IPS DF 19.7 (cell line): ENCODE measurements at regions not wholly inside any gene's neighbourhood (a gene's known extent, or its start where the extent isn't known, plus 50 kb on each side); places are given as distances from the start of the nearest gene placed in this dataset.
"Not testable (repeated sequence)": the region's sequence is repeated elsewhere in the genome, so short reads cannot be mapped to it uniquely, and the experiment has no call there.

Experiments used
- DNase-seq: peaks from one replicate; pipeline ENCODE4 v3.0.0-alpha.2; 2013; ENCODE audit warnings: low read depth, low spot score

DNA sequence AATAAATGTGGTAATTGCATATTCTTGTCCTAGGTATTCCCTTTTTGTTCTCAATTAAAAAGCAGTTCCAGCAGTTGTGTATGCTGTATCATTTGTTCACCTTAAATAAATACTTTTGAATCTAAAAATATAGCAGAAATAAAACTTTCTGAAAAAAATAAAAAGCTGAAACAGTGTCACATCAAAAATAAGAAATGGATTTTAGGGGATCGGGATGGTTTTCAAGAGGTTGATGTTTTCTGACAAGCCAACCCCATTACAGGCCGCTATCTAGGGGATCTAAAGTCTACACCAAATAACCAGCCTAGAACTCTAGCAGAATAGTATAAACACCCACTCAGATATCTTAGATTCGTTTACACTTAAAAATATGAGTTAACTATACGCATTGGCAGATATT lies 95.4 kb upstream of the MAML3 start:
- DNase-seq = no peak

DNA sequence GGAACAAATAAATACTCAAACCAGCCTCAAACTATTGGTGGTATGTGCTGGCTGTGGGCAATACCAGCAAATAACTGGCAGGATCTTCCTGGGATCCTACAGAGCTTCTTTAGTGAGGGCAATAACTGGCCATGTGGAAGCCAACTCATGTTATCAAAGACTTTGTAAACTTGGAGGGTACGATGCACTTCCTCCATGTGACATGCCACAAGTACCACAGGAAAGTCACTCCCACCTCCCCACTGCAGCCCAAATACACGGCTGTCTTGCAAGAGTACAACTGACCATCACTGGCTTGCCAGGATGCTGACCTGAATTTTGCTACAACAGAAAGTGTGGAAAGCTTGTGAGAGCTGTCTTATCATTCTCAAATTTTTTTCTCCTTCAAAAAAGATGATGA lies 93.3 kb upstream of the MAML3 start:
- no peak for DNase-seq

DNA sequence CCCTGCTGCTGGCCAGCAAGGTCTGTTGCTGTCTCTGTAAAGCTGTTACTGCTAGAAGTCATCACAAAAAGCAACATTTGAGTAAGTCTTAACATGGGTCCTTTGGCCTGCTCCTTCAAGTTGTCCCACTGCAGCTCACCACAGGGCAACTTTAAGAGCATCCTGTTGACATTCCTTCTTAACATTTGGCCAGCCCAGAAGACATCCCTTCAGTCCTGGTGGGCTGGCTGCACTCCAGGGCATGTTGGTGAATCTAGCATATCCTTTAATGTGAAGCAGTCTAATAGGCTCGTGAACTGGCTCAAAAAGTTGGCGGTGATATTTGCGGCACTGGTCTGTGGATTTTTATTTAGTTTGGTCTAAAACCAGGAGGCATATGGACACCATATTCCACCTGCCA lies 92.2 kb upstream of the MAML3 start:
- DNase-seq = no peak

DNA sequence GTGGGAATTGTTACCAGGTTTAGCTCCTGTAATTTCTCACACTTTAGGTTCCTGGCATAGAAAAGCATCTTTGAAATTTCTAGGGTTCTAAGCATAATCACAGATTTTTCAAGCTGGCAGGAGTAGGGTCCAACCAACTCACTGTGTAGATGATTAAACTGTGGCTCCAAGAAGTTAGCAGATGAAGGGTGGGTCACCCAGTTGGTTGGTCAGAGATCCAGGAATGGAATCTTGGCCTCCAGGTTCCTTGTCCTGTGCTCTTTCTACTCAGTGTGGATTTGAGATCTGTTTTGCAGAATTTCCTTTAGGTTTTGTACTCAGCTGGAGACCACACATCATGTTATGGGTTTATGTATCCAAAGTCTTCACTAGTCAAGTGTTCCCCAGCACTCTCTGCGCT lies 90.3 kb upstream of the MAML3 start:
- no peak for DNase-seq

DNA sequence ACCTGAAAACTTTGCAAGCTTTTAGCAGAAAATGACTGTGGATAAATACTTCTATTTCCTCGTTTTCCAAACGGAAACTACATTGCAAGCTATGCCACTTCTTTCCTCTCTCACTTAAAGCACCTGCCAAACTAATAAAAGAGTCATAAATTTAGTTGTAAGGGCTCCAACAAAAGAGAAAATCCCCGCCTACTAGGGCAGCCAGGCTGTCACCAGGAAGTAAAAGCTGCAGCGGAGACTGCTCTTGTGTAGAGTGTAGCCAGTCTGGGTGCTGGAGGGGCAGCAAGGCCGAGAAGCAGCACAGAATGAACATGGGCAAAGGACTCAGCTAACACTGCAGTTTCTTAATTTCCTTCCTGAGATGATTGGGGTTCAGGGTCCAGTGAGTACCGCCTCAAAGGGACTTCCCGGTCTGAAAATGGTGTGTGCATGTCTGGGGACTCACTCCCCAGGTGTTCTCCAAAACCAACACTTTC lies 89.3 kb upstream of the MAML3 start:
- DNase-seq = no peak

DNA sequence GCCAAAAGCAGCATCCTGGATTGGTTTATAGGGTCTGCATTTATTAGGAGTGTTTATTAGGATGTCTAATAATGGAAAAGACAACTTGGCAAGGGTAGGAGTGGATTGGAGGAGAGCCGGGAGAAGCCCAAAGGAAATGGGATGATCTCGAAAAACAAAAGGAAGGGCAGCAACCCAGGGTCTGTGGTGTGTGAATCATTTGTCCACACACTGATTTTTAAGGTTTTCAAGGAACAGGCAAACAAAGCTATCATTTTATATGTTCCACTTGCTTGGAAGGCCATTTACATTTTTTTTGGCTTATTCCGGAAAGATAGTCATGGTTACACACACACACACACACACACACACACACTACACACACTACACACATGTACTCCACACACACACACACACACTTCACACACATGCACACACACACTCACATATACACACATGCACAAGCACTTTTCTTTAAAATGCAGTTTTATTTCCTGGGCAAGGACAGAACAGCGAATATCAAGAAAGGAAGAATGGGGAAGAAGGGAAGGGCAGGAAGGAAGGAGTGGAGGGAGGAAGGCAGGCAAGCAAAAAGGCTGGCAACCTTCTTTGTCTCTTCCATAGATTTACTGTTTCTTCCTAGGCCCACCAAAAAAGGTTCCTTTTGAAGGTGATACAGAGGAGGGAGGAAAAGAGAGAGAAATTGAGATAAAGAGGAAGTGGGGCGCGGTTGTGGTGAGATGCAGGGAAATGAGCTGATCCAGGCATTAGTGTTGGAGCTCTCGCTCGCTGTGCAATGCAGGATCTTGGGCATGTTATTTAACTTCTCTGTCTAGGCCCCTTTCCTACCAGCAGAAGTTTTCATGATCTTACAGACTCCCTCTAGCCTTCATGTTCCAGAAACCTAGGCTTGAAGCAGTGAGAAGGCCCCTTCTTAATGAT lies 88.6 kb upstream of the MAML3 start:
- DNase-seq = no peak

DNA sequence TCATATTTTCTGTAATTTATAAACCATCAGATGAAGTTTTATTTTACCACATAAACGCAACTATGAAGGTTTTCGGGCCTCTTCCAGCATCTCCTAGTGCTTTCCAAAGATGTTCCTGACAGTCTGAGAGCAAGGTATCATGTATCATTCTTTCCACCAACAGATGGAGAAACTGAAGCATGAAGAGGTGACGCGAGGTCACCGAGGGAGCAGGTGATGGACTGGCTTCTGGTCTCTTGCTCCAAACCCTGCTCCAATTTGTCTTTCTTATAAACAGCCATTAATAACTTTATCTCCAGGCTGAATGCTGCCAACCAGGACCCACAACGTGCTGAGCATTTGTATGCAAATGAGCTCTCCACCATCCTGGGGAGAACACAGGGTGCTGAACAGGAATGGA lies 86.3 kb upstream of the MAML3 start:
- no peak for DNase-seq

DNA sequence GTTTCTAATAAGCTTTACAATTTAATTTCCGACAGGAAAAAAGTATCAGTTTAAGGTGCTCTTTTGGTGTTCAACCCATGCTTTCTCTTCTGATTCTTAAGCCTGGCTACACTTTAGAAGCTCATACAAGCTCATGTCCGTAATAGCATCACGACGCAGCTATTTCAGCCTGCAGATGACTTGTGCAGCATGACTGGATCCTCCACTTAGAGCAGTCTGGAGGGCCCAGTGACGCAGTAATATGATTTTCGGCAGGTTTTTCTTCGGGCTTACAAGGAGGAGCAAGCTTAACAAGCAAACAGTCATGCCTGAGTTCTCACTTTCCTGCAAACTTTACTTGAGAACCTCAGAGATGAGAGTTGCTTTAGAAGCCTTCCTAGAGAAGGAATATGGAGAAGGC lies 85.3 kb upstream of the MAML3 start:
- DNase-seq = no peak

DNA sequence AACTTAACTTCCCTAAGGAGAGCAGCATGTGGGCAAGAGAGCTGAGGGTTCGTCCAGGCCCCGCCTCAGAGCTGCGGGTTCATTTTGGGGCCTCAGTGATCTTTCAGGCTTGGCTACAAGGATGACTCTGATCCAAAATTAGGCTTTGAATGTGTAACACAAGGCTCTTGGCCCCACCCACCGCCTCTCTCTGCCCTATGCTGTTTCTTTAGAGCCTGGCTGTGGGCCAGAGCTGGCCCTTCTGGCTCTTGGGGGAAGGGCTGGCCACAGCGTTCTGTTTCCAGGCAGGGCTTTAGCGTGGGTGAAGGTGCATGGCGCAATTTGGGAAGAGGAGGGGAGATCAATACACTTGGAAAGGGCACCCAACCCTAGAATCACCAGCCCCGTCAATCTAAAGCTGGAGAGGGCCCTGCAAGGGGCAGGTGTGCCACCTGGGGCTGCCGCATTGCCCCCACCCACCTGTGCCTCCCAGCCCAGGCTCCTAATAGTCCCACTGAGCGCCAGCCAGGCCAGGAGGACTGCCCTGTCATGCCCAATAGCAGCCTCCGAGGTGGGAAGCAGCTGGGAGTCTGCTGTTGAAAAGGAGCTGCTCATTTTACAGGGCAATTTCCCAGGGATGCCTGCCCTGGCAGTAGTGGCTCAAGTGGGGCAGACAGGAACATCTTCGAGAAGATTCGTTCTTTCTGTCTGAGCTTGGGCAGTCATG lies 84.5 kb upstream of the MAML3 start:
- no peak for DNase-seq

DNA sequence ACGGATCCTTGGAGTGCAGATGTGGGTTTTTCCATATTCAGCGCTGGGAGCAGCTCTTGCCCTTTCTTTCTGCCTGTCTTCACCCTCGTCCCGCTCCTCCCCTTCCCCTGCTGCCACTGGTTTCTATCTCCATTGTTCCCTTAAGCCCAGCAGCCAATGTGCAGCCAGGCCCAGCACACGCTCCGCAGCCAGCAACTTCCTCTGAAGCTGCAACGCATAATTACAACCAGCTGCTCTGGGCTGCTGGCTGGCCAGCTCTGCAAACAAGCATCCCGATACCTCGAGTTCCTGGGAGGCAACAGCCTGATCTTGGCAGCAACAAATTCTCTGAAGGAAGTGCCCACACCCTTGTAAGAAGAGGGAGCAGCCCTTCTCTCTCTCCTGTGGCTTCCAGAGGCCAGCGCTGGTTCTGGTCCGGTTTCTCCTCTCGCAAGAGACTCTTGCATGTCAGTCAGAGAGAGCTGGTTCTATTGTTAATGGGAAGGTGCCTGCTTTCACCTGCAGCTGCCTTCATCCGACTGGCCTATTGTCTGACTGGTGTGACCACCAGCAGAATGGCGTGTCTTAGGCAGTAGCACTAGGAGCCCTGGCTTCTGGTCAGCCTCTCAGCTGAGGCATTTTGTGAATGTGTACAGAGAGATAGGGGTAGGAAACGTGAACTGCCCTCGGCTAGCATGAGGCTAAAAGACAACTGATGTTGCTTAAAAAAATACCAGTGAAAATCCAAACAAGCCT lies 83.8 kb upstream of the MAML3 start:
- DNase-seq = peak; percentile 80

DNA sequence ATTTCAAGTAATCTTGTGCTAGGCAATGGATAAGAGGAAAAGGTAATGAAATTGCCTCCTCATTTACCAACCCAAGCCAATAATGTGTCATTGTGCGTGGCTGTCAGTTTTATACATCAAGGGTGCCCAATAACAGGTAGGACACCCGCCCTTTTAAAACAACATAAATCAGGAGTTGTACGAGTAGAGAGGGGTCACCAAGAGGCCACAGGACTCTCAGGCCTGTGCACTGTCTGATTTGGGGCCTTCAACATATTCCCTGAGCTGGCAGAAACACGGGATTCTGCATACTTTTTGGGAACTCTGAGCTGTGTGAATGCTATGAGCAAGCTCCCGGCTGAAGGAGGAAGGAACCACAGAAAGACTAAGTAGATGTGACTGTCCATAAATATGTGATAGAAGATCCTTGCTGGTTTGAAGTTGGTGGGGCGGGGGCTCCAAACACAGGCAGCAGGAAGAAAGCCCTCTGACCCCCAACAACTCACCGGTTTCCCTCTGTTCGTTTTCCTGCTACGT lies 82.7 kb upstream of the MAML3 start:
- no peak for DNase-seq

DNA sequence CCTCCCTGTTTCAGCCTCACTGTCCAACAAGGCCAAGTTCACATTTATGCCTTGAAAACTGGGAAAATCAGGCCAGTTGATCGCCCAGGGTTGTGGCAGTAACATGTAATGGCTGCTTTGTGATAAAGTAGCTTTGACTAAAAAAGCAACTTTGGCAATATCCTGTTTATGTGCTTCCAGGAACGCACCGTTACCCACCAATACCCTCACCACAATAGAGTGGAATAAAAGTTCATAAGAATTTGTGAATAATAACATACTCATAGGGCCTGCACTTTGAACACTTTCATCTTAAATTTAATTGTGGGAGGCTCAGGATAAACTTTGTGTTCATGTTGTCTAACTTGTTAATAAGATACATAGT lies 80.7 kb upstream of the MAML3 start:
- DNase-seq = no peak

DNA sequence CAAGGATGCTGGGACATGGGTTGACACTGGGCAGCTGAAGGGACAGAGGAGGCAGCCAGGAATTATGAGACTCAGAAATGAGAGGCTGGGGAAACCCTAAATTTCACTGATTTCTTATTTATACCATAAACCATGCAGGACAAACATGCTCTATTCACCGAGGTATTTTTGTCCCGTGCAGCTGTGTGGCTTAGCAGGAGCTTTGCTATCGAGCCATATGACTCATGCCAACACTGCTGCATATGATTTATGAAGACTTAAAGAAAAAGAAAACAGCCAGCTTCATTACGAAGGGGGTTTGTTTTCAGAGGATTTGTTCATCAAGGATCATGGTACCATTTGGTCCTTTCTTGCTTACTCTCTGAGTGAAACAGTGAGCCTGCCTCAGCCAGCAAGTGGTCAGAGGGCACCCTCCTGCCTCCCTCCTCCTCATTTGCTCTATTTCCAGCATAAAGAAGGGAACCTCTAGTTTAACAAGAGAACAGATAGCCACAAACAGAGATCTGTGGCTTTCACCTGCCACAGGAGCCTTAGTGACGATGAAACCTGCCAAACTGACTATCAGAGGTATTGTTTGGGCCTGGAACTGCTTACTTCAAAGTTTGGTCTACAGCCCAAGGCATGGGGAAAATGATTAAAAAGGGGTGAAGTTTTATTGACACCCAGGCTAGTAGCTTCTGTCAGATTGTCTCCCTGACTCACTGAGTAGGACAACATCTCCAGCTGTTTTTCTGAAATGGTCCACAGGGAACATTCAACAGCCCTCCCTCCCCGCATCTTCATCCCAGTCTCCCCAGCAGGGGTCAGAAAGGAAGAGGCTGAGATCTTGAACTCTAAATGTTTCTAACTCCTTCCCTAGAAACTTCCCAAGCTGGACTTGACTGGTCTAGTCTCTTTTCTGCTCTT lies 80.1 kb upstream of the MAML3 start:
- no peak for DNase-seq

DNA sequence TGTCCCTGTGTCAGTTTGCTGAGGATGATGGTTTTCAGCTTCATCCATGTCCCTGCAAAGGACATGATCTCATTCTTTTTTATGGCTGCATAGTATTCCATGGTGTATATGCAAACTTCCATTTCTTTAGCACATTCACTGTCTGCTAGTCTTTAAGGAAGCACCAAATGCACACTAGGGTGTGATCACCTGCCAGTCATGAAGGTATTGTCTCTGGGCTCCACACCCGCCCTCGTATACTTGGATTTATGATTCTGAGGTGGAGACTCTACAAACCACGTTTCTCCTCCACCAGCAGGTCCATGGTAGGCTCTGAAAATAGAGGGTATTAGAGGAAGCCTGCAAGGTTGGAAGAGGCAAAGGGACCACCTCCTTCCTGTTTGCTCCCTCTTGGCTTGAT lies 75.9 kb upstream of the MAML3 start:
- DNase-seq = no peak

DNA sequence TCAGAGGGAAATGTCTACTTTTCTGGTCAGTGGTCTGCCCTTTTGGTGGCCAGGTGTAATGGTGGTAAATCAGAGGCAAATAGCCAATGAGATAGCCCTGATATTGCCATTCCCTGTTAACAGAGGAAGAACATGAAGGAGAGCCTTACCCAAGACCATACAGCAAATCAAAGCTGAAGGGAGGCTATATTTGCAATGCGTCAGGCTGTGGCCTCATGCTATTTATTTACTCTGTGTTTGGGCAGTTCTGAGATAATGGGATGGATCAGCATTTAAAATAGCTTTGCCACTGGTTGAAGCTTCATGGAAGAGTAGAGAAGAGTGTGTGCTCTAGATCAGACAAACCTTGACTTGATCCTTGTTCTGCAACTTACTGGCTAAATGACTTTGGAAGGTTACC lies 73.3 kb upstream of the MAML3 start:
- no peak for DNase-seq

DNA sequence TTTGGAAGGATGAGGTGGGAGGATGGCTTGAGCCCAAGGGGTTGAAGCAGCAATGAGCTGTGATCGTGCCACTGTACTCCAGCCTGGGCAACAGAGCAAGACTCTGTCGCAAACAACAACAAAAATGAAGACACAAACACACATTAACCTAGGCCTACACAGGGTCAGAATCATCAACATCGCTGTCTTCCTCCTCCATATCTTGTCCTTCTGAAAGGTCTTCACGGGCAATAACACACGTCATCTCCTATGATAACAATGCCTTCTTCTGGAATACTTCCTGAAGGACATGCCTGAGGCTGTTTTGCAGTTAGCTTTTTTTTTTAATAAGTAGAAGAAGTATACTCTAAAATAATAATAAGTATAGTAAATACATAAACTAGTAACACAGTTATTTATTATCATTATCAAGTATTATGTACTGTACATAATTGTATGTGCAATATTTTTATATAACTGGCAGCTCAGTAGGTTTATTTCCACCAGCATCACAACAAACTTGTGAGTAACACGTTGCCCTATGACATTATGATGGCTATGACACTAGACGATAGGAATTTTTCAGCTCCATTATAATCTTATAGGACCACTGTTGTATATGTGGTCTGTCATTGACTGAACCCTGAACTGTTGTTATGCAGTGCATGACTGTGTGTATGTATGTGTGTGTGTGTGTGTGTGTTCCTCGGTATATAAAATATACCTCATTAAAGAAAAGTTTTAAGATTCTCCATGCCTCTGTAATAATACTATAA lies 69.2 kb upstream of the MAML3 start:
- no peak for DNase-seq

DNA sequence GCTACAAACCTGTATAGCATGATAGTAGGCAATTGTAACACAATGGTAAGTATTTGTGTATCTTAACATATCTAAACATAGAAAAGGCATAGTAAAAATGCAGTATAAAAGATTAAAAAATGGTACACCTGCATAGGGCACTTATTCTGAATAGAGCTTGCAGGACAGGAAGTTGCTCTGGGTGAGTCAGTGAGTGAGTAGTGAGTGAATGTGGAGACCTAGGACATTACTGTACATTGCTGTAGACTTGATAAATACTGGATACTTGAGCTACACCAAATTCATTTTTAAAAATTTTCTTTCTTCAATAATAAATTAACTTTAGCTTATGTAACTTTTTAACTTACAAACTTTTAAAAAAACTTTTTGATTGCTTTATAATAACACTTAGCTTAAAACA lies 68.2 kb upstream of the MAML3 start:
- no peak for DNase-seq

DNA sequence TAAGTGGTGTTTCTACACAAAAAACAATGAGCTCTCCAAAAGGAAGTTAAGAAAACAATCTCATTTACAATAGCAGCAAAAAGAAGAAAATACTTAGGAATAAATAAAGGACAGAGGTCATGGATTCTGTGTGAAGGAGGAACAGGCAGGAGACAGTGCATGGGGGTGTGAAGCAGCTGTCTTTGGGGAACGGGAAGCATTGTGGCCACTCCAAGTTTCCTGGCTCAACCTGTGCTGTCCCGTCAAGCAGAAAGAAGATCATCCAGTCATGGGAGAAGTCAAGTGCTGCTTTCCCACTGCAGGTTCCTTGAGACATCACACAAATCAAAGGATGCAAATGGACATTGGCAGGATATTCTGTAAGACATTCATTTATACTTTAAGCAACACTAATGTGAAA lies 66.1 kb upstream of the MAML3 start:
- DNase-seq = no peak

DNA sequence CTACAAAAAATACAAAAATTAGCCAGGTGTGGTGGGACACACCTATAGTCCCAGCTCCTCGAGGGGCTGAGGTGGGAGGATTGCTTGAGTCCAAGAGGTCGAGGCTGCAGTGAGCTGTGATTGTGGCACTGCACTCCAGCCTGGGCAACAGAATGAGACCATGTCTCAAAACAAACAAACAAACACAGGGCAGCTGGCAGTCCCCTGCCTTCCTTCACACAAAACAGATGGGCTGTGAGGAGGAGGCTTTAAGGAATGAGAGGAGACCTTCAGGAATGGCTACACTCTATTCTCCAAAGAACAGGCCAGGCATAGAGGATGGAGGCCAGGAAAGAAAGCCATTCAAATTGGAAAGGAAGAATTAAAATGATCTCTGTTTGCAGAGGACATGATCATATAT lies 65.6 kb upstream of the MAML3 start:
- no peak for DNase-seq

DNA sequence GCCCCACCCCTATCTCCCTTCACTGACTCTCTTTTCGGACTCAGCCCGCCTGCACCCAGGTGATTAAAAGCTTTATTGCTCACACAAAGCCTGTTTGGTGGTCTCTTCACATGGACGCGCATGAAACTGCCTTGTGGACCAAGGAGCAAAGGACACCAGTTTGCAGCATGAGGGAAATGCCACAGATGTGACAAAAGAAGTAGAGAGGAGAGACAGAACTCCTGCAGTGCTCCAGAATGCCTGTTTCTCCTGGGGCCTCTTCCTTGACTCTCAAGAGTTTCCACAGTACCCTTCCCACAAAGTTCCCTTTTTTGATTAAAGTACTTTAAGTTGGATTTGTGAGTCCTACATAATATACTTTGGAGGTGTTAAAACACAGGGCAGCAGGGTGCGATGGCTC lies 65.1 kb upstream of the MAML3 start:
- not testable (repeated sequence) for DNase-seq
